Dermis microvascular lymphatic vessel endothelial cell (primary cell): ENCODE measurements at regions not wholly inside any gene's neighbourhood (a gene's known extent, or its start where the extent isn't known, plus 50 kb on each side); places are given as distances from the start of the nearest gene placed in this dataset.

ENCODE experiments used
- DNase-seq, 2 donors: peaks; one replicate each; pipeline versions ENCODE4 v3.0.0 to v3.0.0-alpha.2; 2010; ENCODE audit warnings: low read depth in 2 of 2

DNA sequence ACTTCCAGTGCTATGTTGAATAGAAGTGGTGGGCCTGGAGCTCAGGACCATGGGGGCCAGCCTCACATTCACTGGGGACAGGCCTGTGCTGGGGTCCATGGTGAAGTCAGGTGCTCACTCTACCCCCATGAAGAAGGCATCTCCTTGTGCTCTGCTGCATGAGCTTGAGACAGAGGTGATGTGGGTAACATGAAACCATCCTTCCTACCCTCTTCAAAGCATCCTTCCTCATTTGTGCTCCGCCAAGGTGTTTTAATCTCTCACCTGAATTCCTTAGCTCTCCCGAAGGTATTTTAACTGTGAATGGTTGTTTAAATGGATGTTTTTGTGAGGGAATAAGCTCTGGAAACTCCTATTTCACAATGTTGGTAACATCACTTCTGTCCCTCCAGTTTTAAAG is 209.6 kb upstream of the PCSK2 start:
- DNase-seq, result no peak

GRCh38 chr20:17021481-17021880 is 205.4 kb upstream of the PCSK2 start:
- DNase-seq, result no peak

DNA sequence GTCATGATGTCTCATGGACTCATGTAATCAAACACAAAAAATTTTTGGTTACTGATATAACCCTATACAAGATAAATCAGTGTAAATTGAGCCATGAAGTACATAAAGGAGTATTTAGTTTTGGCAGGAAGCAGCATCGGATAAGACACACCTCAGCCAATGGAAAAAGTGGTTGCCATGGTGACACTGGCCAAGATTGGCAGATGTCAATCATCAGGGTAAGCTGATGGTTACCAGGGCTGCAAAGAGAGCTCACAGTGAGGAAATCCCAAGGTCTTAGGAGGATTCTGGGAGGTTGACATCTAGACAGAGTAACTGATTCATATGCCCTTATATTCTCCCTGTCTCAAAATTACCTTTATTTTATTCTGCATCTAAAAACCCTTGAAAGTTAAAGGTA is 203.8 kb upstream of the PCSK2 start:
- no peak for DNase-seq

DNA sequence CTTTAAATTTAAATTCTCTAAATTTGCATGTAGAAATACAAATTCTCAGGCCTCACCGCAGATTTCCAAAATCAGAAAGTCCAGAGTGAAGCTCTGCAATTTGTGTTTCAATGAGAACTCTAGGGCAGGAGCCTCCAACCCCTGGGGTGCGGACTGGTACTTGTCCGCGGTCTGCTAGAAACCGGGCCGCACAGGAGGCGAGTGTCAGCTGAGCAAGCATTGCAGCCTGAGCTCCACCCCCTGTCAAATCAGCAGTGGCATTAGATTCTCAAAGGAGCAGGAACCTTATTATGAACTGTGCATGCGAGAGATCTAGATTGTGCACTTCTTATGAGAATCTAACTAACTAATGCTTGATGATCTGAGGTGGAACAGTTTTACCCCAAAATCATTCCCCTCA is 203.0 kb upstream of the PCSK2 start:
- no peak for DNase-seq

- DNase-seq, result no peak
These were observed 202.2 kb upstream of the PCSK2 start for GRCh38 chr20:17024513-17025119.

DNA sequence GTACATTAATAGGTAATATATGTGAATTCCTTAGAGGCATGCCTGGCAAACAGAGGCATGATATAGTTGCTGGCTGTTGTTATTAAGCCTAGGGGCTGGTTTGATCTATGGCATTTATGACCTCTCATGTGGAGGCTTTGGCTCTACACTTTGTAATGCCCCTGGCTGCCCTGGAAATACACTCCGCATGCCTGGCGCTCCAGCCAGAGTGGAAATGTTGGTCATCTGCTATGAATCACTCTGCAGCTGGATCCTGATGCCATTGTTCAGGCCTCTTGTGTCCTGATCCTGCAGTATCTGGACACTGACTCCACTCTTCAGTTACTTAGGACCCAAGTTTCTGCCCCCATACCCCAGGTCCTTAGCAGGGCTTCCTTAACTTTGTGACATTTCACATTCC is 200.5 kb upstream of the PCSK2 start:
- DNase-seq, result no peak

DNA sequence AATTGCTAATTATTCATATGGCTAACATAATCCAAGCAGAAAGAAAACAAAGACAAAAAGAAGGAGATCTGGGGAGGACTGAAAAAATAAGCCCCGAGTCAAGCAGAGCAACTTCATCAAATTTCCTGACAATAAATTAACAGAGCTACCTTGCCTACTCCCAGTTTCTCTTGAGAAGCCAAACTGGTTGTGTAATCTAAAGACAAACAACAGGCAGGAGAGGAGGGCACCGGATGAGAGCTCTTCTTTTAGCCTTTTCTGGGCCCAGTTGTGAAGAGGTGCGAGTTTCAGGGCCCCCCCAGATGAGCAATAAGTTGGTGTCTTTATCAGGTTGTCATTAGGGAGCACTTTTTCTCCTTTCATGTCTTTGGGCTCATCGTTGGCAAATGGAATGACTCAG is 197.1 kb upstream of the PCSK2 start:
- no peak for DNase-seq

GRCh38 chr20:17036541-17036940 is 190.3 kb upstream of the PCSK2 start:
- no peak for DNase-seq

- DNase-seq, result no peak
These were observed 184.7 kb upstream of the PCSK2 start for GRCh38 chr20:17042122-17042521.

DNA sequence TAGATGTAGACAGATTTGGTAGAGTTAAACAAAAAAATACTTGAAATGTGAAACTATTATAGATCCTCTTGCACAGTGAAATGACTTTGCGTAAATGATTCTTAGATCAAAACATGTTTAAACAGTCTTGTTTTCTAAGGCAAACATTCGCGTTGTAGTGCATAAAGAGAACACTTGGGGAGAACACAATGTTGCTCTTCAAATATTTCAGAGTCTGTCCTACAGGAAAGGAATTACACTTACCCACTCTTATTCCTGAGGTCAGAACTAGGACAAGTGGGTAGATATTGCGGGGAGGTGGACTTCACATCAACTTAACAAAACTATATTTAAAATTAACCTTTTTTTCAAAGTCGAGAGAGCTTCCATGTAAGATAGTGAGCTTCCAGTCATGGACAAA is 183.5 kb upstream of the PCSK2 start:
- DNase-seq, result no peak

- DNase-seq, result no peak
These were observed 181.9 kb upstream of the PCSK2 start for GRCh38 chr20:17044891-17045290.

- DNase-seq, result no peak
These were observed 167.4 kb upstream of the PCSK2 start for GRCh38 chr20:17059465-17059864.

GRCh38 chr20:17061715-17062114 is 165.1 kb upstream of the PCSK2 start:
- DNase-seq, result no peak

- DNase-seq, result no peak
These were observed 164.1 kb upstream of the PCSK2 start for GRCh38 chr20:17062712-17063111.

GRCh38 chr20:17066902-17067301 is 159.9 kb upstream of the PCSK2 start:
- DNase-seq, result no peak

GRCh38 chr20:17068084-17068711 is 158.6 kb upstream of the PCSK2 start:
- no peak for DNase-seq

DNA sequence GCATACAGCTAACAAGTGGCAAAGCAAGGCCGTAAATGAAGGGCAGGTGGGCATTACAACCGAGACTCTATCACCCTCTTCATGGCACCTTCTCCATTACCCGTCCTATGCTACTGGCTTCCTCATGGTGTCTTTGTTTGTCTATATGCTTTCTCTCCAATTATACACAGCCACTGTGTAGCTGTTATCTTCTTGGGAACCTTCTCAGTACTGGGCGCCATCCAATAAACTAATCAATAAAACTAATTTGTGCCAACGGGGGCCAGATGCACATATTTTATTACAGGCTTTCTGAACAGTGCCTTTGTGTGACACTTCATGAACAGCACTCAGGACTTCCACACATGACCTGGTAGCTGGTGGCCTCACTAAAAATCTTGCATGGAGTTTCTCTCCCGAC is 149.8 kb upstream of the PCSK2 start:
- DNase-seq, result no peak

DNA sequence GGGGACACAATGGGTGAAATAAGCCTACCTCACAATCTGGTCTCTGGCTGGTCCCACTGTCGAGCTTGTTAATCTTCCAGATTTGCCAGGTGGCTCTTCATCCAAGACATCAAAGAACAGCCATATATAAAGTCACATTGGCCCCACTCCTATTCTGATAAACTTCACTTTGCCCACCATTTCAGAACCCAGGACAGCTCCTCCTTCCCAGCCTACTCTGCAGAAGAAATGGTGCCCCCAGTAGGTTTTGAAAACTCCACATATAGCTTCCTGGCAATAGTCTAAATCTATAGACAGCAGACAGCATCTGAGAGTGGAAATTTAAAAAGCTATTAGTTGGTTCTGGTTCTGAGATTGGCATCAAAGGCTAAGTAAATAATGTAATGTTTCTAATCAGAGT is 143.1 kb upstream of the PCSK2 start:
- no peak for DNase-seq

- no peak for DNase-seq
These were observed 141.9 kb upstream of the PCSK2 start for GRCh38 chr20:17084909-17085308.

DNA sequence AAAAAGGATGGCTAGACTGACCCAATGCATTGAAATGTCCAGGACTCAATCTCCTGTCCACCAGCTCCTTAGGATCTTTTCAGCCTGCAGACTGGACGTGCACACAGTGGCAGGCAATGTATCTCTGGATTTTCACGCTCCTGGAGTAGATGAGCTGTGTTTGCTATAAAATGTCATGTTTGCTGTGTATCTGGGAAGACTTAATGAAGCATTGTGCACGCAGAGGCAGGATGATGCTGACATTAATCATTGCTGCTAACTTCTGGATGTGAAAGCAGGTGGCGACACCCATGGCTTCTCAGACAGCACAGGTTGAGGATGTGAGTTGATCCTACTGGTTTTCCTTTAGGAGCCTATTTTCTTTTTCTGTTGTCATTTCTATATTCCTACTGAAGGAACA is 133.1 kb upstream of the PCSK2 start:
- DNase-seq, result no peak

- DNase-seq, result no peak
These were observed 129.2 kb upstream of the PCSK2 start for GRCh38 chr20:17097603-17098002.

DNA sequence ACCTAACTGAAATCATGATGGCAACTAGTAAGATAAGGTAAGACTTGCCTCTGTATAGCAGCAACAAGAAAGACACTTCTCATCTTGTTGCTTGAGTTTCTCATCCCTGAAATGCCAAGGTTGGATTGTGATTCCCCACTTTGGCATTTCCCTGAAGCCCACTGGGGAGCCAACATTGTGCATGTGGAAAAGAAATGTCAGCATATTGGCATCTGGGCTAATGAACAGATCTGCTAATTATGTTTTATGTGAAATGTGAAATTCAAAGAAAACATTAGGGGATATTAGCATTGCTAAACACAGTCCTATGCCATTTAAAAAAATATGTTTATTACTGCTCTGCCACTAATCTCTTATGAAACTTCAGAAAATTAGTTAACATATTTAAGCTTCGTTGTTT is 126.3 kb upstream of the PCSK2 start:
- no peak for DNase-seq

DNA sequence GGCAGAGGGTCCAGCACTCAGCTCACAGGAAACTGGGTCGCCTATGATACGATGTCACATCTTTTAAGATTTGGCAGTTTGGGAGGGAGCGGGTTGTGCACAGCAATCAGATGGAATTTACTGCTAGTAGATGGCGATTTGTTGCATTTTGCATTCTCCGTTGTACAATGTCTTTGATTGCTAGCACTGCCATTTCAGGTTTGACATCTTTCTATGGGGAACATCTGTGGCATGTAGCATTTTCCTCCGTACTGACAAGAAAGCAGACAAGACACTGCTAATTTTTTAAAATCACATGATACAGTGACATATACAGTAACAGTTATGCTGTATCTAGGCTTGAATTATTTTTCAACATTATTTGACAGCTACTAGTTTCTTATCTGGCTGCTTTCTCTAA is 119.7 kb upstream of the PCSK2 start:
- no peak for DNase-seq

DNA sequence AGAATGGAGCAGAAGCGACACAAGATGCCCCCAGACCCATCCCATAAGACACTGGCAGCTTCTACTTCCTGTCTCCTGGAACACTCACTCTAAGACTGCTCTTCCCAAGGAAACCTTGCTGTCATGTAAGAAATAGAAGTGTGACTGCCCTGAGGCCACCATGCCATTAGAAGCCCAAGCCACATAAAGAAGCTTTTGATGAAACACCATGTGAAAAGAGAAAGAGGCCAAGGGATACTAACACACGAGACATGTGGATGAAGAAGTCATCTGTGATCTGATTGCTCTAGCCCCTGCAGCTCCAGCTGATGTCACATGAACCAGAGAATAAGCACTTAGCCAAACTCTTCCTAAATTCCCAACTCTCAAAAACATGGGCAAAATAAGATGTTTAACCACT is 117.9 kb upstream of the PCSK2 start:
- DNase-seq, result no peak
